Neural cell (in vitro differentiated cells): ENCODE measurements at regions not wholly inside any gene's neighbourhood (a gene's known extent, or its start where the extent isn't known, plus 50 kb on each side); places are given as distances from the start of the nearest gene placed in this dataset.

ENCODE experiments used
- CTCF ChIP-seq: fragments of 450-650 bp; IDR thresholded peaks from 2 replicates; pipeline ENCODE4 v1.5.1; 2014; ENCODE audit warnings: antibody characterized with exemption, mild to moderate bottlenecking, moderate library complexity; ENCODE audit not compliant: poor library complexity, severe bottlenecking
- EP300 ChIP-seq: fragments of 450-650 bp; conservative IDR thresholded peaks from 2 replicates; pipeline ENCODE4 v1.6.1; 2014; ENCODE audit warnings: antibody characterized with exemption, mild to moderate bottlenecking, moderate library complexity; ENCODE audit not compliant: poor library complexity, severe bottlenecking
- EZH2 ChIP-seq: fragments of 200-600, 300-800 bp; shearing (Covaris generic), sonication (generic); IDR thresholded peaks from 2 replicates; pipeline ENCODE4 v1.6.1; 2014; ENCODE audit warnings: antibody characterized with exemption, low read length, borderline replicate concordance, mild to moderate bottlenecking; ENCODE audit not compliant: insufficient read depth, poor library complexity, severe bottlenecking
- POLR2AphosphoS5 ChIP-seq: IDR thresholded peaks from 2 replicates; pipeline ENCODE4 v1.6.1; 2012
- RAD21 ChIP-seq: fragments of 450-650 bp; conservative IDR thresholded peaks from 2 replicates; pipeline ENCODE4 v1.6.1; 2014; ENCODE audit warnings: antibody characterized with exemption, mild to moderate bottlenecking, moderate library complexity

GRCh38 chr7:125516194-125516593, 586.6 kb upstream of the POT1 start:
- TF ChIP-seq CTCF (no peak), EZH2 (no peak), RAD21 (no peak), POLR2AphosphoS5 (peak; percentile 31), EP300 (peak; percentile 32)
